SW 1271 (cell line): ENCODE measurements at regions not wholly inside any gene's neighbourhood (a gene's known extent, or its start where the extent isn't known, plus 50 kb on each side); places are given as distances from the start of the nearest gene placed in this dataset.
"Not testable (repeated sequence)": the region's sequence is repeated elsewhere in the genome, so short reads cannot be mapped to it uniquely, and the experiment has no call there.

Source experiments
- DNase-seq, 2 experiments: peaks; one replicate each; lab custom pipeline; 2025; lab: John Stamatoyannopoulos, UW

DNA sequence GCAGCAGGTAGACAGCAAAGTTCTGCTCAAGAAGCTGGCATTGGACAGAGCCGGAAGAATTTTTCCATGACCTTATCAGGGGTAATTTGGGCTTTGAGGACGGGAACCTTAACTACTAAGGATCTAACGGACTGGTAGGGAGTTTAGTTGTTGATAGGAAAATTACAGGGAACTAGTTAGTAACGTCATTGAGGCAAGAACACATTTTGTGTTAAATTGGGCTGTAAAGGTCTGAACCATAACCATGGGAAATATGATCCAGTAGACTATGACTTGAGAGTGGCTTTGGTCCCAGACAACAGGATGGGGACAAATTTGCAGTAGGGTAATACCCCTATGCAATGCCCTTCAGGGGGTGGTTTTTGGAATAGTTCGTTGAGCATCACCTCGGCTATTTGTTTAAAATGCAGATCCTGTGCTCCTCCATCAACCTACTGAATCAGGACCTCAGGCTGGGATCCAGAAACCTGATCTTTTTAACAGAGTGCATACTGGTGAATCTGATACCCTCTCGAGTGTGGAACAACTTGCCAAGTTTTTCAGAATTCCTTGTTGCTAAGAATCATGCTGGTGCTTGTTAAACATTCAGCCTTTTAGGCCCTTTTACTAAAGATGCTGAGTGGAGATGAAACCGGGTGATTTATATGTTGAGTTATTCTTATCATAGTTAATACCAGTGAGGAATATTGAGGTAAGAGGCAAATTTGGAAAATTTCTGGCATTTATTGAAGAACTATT is 255.1 kb downstream of the MAP2K6 start:
- DNase-seq: no peak

DNA sequence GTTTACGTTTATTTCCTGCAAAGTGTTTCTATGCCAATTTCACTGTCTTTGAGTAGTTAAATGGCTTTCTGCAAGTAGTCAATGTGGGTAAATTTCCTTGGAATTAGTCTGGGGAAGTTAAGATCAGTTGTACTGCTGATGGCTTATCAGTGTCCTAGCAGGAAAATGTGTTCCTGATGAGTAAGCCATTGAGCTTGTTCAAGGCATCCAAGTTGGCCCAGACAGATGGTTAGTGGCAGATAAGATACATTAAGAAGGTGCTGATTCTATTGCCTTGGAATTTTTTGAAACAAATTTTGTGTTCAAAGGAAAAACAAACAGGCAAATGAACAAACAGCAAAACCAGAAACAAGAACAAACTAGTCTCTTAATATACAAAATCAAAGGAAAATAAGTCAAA is 258.4 kb downstream of the MAP2K6 start:
- DNase-seq: peak in 1 of 2 experiments; percentile 16

DNA sequence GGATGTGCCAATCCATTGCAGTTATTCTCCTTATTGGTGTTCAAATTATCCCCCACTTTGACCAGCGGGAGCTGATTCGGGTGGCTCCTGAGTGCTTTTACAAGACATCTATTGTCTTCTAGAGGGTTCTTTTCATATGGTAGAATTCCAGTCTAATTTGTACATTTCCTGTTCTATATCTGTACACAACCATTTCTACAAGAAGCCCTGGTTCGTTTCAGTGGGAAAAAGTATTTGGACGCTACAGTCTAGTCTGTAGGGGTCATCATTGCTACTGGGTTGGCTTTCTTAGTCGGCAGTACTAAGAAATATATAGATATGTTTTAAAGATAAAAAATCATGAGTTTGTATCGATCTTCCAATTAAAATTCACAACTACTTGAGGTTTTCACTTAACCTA is 262.6 kb downstream of the MAP2K6 start:
- no peak for DNase-seq

DNA sequence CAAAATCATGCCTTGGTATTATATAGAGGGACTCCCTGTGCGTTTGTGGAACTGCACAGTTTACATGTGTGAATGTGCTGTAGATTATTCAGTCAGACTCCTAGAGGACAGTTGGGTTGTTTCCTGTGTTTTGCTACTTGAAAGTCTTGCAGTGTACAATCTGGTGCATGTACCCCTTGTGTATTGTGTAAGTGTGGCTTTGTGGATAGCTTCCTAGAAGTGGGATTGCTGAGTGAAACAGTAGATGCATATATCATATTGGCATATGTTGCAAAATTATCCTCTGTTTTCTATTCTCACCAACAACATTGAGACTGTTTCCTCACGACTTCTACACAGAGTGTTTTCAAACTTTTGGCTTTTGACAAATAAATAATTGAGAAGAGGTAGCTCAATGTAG is 263.7 kb downstream of the MAP2K6 start:
- DNase-seq: no peak

DNA sequence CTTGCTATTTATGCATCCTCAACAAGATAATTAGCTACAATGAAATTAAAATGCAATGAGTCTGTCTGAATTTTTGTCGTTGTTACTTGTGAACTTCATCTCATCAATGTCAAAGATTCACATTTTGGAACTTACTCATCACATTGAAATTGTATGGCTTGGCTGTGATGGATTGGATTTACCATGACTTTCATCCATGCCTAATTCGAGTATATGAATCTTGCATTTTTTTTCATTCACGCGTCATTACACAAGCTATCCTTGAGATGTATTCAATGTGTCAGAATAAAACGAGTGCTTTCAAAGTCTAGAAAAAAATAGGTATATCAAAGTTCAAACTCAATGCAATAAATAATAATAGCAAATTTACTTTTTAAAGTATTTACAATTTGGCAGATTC is 265.3 kb downstream of the MAP2K6 start:
- DNase-seq: no peak

DNA sequence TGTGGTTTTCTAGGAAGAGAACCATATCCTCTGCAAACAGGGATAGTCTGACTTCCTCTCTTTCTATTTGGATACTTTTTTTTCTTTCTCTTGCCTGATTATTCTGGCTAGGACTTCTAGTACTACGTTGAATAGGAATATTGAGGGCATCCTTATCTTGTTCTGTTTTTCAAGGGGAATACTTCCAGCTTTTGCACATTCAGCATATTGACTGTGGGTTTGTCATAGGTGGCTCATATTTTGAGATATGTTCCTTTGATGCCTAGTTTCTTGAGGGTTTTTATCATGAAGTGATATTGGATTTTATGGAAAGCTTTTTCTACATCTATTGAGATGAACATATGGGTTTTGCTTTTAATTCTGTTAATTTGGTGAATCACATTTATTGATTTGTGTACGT is 269.8 kb downstream of the MAP2K6 start:
- DNase-seq: no peak

DNA sequence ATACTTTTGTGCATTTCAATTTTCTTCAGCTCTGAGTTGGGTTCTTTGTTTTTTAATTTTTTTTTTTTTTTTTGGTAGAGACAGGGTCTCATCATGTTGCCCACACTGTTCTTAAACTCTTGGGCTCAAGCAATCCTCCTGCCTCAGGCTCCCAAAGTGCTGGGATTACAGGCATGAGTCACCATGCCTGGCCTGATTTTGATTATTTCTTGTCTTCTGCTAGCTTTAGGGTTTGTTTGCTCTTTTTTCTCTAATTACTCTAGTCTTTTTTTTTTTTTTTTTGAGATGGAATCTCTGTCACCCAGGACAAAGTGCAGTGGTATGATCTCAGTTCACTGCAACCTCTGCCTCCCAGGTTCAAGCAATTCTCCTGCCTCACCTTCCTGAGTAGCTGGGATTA is 270.7 kb downstream of the MAP2K6 start:
- DNase-seq: not testable (repeated sequence)

DNA sequence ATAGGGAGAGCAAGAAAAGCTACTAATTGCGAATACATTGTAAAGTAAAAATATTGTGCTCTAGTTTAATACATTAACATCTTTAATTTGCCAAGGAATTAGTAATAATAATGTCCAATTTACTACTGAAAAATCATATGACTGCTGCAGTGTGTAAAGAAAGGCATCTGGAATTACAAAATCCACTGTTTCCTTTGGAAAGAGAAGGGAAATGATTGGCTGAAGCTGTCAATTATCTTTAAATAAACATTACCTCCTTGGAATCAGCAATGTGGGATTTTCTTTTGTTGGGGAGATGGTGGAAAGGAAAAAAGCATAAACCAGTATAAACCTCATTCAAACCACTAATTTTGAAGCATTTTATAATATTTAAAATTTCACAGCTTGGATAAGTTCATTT is 276.0 kb downstream of the MAP2K6 start:
- DNase-seq: no peak

DNA sequence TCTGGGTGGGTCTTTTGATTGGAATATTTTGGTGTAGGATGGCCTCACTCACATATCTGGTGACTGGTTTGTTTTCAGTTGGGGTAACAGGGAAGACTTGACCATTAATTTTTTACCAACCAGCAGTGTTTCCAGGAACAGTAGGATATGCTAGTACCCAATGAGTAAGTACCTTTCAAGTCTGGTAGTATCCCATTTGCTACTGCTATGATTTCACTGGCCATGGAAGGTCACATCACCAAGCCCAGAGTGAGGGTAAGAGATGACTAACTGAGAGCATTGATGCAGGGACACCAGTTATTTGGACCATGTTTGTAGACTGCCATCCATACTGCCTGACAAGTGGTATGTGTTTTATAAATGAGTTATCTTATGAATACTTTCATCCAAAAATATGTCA is 277.7 kb downstream of the MAP2K6 start:
- no peak for DNase-seq

DNA sequence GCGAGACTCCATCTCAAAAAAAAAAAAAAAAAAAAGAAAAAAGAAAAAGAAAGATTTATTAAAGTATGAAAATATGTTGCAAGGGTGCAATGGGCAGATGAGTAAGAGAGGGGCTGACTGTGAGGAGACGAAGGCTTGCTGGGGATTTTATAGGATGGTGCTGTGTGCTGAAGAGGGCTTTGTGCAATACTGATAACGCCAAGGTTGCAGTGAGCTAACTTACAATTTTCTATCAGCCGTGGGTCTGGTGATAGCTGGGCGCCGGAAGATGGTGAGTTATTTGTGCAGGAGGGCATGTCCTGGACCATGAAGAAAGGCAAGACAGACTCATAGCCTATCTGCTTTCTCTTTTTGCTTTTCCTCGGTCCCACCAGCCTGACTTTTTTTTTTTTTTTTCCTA is 281.1 kb downstream of the MAP2K6 start:
- no peak for DNase-seq

DNA sequence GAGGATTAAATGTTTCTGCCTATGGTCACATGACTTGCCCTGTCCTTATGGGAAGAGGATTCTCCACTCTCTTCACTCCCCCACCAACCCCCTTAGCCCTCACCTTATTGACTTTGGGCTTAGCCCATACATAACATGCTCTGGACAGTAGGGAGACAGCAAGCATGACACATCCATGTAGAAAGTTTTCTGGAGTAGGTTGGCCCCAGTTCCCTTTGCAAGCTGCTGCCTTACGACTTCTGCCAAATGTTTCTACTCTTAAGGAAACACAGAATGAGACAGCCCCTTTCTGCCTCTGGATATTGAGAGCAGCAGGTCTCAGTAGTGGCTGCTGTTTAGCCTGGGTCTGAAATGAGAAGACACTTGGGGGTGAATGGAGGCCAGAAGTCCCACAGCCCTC is 282.2 kb downstream of the MAP2K6 start:
- no peak for DNase-seq

DNA sequence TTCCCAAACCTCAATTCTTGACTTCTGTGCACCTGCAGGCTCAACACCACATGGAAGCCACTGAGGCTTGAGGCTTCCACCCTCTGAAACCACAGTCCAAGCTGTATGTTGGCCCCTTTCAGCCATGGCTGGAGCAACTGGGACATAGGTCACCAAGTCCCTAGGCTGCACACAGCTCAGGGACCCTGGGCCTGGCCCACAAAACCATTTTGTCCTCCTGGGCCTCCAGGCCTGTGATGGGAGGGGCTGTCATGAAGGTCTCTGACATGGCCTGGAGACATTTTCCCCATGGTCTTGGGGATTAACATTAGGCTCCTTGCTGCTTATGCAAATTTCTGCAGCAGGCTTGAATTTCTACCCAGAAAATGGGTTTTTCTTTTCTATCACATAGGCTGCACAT is 283.9 kb downstream of the MAP2K6 start:
- DNase-seq: not testable (repeated sequence)

DNA sequence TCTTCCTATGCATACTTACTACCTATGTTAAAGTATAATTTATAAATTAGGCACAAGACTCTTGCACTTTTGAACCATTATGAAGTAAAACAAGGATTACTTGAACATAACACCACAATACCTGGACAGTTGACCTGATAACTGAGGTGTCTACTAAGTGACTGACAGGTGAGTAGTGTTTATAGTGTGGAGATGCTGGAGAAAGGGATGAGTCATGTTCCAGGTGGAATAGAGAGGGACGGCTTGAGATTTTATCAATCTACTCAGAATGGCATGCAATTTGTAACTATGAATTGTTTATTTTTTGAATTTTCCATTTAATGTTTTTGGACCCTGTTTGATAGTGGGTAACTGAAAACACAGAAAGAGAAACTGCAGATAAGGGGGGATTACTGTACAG is 287.6 kb downstream of the MAP2K6 start:
- DNase-seq: no peak

DNA sequence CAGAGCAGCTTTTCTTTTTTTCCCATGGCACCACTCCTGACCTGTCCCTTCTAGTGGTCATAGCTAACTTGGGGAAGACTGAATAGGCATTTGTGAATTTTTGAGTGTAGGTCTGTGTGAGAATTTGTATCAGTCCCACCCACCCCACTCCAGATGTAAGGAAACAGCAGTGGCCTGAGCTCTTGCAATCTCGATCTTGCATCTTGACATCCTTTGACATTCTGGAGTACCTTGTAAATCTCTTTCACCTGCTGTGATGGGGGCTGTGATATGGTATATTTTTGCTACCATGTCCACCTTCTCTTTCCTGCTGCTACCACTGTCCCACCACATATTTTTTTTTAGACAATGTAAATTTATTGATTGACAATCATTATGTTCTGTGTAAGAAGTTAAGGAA is 289.3 kb downstream of the MAP2K6 start:
- DNase-seq: no peak

DNA sequence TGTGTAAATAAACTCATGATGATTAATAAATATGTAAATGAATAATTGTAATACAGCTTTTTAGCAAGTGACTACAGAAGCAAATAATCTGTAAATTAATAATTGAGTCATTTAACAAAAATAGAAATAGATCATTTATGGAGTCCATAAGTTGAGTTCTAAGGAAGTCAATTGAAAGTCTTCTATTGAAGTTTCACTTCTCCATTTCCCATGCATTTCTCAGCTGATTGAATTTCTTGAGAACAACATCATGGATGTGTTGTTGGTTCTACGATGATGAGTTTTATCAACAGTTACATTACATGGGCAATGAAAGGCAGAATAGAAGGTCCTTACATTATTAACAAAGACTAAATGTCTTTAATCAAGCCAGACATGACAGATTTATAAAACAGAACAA is 290.4 kb downstream of the MAP2K6 start:
- DNase-seq: no peak

DNA sequence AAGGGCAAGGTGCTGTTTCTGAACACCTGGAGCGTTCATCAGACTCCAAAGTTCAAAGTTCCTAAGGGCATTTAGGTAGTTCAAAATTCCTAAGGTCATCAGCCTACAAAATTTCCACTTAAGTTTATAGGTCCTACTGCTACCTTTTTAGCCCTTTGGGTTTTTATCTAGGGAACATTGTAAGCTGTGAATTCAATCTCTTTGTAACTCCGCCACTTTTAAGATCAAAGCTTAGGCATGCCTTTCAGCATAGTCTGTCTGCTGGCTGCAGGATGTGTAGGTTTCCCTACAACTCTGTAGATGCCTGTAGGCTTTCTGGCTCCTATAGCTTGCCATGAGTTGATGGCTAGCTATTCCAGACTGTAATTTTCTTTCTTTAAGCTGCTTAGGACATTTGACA is 291.6 kb downstream of the MAP2K6 start:
- DNase-seq: no peak

DNA sequence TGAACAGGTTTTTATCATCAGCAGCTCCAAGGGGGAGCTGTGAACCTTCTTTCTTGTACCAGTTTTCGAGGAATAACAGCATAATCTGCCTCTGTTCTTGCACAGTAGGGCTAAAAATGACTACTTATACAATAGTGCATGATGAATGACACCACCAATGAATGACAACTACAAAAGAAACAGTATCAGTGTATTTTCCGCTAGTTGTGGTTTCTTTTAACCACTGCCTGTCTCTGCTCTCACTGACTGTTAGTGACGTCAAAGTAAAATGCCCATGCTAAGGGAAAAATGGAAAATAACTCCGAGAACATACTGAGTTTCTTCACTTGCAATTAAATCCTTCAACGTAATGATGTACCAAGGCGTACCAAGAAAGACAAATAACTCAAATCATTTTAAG is 294.9 kb downstream of the MAP2K6 start:
- no peak for DNase-seq

DNA sequence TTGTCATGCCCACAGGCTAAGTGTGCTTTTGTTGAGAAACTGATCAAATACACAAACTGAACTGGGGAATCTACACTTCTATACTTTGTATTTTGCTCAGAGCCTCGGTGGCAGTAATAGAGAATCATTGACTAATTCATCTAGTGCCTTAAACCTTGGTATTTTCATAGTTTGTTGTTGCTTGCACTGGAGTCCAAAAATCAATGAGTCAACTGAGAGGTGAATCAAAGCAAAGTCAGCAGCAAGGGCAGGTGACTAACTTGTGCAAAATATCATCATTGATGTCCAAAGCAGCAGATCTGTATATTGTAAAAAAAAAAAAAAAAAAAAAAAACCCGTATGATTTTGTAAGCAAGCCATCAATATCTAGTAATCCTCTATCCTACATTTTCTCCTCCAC is 296.4 kb downstream of the MAP2K6 start:
- DNase-seq: no peak

DNA sequence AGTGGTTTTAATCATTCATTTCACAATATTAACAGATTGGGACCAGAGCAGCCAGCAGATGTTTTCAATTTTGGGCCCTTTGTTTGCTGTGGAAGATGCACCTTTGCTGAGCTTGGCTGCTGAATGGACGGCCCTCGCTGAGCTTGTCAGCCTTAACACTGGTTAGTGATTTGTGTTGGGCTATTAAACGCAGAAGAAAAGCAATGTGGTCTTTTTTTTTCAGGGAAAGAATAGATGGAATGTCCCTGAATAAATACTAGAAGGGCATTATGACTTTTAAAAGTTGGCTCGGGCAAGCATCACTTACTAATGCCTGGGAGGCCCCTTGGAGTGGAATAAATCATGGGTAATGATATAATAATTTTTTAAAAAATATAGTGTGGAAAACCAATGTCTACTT is 297.0 kb downstream of the MAP2K6 start:
- no peak for DNase-seq

DNA sequence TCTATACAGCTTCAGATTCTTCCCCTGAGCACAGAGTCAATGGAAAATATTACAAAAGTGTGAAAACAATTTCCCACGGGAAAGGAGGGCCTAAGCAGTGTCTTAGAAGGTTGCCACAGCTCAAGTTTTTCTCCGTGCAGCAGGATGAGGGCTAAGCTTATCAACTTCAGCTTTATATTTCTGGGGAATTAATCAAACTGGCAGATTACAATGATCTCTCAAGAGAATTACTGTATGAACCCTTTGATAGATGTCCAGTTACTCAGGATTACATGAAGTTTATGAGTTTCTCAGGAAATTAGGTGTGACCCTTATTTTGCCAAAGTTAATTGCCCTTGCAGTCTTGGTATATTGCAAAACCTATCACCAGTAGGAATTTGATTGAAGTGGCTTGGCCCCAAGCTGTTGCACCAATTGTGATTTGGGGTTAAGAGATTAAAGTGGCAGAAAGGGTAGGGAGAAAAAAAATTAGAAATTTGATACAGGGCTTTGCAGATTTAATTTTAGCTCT is 298.4 kb downstream of the MAP2K6 start:
- no peak for DNase-seq

DNA sequence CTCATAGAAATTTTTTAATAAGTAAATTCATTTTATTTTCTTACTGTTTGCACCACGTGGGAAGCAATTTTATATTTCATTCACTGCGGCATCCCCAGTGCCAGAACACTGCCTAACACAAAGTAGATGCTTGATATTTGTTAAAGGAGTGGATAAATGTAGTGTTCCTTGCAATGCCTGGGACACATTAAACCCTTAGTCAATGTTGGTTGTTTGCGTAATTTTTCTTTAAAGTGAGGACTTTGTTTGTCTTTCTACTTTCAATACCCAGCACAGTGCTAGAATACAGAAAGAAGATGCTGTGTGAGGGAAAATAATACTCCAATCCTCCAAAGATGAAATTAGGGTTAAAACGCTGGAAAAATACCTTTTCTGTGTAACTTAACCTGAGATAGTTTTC is 299.3 kb downstream of the MAP2K6 start:
- no peak for DNase-seq

DNA sequence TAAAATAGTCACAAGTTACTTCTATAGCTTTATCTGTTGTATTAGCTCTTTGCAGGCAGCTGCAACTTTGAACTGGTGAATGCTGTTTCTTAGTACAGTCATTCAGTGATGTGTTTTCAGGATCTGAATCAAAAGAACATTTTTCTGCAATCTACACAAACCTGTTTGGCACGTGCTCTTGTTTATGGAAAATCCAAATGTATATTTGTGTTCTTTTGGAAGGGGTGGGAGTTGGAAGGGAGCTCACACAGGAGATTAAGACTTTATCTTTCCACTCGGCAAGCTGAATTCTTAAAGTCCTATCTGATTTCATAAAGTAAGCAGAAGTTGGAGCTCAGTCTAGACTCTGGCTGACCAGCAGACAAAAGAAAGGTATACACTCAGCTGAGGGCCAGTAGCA is 300.2 kb downstream of the MAP2K6 start:
- DNase-seq: no peak

DNA sequence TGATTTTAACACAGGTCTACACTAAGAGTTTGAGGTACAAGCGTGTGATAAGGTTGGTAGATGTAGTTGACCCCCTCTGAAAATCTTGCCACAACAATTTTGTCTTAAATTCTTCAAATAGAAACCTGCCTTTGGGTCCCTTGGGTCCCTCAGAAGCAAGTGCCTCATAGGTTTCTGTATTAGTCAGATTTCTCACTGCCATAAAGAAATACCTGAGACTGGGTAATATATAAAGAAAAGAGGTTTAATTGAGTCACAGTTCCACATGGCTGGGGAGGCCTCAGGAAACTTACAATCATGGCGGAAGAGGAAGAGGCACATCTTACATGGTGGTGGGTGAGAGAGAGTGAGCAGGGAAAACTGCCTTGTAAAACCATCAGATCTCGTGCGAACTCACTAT is 301.2 kb downstream of the MAP2K6 start:
- DNase-seq: no peak

DNA sequence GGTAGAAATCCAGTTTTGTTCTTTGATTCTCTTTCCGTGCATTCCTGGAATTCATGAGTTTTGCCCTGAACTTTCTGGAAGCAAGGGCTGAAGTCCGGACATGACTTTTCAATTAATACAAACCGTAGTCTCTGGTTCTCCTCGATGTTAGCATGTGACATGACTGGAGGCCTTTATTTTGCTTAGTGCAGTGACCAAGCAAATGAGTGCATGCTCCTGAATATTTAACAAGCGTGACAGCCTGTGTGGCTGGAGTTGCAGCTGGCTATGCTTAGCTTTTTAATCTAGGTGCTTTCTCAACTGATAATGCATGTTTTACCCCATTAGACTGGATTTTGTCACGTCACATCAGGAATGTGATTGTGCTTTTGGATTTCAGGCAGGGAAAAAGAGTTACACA is 302.1 kb downstream of the MAP2K6 start:
- DNase-seq: no peak
